Pancreas (tissue), 10 donors: ENCODE measurements at regions not wholly inside any gene's neighbourhood (a gene's known extent, or its start where the extent isn't known, plus 50 kb on each side); places are given as distances from the start of the nearest gene placed in this dataset.

Experiments used
- ATAC-seq, 4 donors: fragments of 200-7000 bp; cut with Tn5 transposase; one replicate each; pipeline versions ENCODE4 v1.8.0 to v1.9.1; 2020; ENCODE audit warnings: mild to moderate bottlenecking in 4 of 4, moderate library complexity in 4 of 4
- DNase-seq, 6 donors: peaks; one replicate each; pipeline ENCODE4 v3.0.0-alpha.2; 2020
- FAIRE-seq: peaks from 2 replicates; lab custom pipeline; 2012; peaks lifted over from hg19 to GRCh38; lab: Jason Lieb, UNC
- H3K27ac ChIP-seq, 4 donors: fragments of 200-600 bp; sonication (generic); 1 replicate in 3 of 4; 2 replicates in 1 of 4; pipeline versions ENCODE4 v1.5.0 to v1.8.0; 2020
- H3K27me3 ChIP-seq, 4 donors: fragments of 200-600 bp; one replicate each; pipeline ENCODE4 v1.8.0; 2021
- H3K36me3 ChIP-seq, 3 donors: fragments of 200-600 bp; sonication (generic) in 1 of 3; one replicate each; pipeline versions ENCODE4 v1.5.0 to v1.8.0; 2020 to 2021
- H3K4me1 ChIP-seq, 3 donors: fragments of 200-600 bp; one replicate each; pipeline ENCODE4 v1.8.0; 2021
- H3K4me3 ChIP-seq, 4 donors: fragments of 200-600 bp; sonication (generic) in 2 of 4; one replicate each; pipeline versions ENCODE4 v1.5.0 to v1.8.0; 2020 to 2021
- H3K9me3 ChIP-seq, 4 donors: fragments of 200-600 bp; one replicate each; pipeline ENCODE4 v1.8.0; 2021
- WGBS, 2 donors: extraction: QIAGEN DNeasy Blood & Tissue Kit; methylation state at CpG; one replicate each; pipeline ENCODE4 v1.1.7; 2013; 5-methylcytosine and 5-hydroxymethylcytosine counted together
- intact Hi-C, 3 donors: fragments of 100-400 bp; cut with DNase I; formaldehyde crosslinking; loops; one replicate each; pipeline versions ENCODE4 v1.11.1 to v1.14.2; 2022
- TF ChIP-seq, protein P1 (sequence below), 4 donors: fragments of 200-600 bp; sonication (generic) in 3 of 4; IDR thresholded peaks; one replicate each; pipeline versions ENCODE4 v1.5.0 to v1.8.0; 2021; ENCODE audit warnings: antibody characterized with exemption in 4 of 4
- donor health status: healthy with polysubstance abuse.
- donor health status: DM: no; HTN: no; CAD: no; lungs with moderate emphysema.
- donor health status: DM: no; HTN: no; CAD: no.
- donor health status: control.
- donor health status: control.
- donor health status: Bipolar disorder and iron deficiency.
- donor health status: DM: yes; HTN: yes; CAD: no.
- donor health status: DM: no; HTN: no; CAD: no.
- donor health status: DM: no; HTN: no; CAD: no.
- donor health status: DM: yes; HTN: yes; CAD: no.

DNA sequence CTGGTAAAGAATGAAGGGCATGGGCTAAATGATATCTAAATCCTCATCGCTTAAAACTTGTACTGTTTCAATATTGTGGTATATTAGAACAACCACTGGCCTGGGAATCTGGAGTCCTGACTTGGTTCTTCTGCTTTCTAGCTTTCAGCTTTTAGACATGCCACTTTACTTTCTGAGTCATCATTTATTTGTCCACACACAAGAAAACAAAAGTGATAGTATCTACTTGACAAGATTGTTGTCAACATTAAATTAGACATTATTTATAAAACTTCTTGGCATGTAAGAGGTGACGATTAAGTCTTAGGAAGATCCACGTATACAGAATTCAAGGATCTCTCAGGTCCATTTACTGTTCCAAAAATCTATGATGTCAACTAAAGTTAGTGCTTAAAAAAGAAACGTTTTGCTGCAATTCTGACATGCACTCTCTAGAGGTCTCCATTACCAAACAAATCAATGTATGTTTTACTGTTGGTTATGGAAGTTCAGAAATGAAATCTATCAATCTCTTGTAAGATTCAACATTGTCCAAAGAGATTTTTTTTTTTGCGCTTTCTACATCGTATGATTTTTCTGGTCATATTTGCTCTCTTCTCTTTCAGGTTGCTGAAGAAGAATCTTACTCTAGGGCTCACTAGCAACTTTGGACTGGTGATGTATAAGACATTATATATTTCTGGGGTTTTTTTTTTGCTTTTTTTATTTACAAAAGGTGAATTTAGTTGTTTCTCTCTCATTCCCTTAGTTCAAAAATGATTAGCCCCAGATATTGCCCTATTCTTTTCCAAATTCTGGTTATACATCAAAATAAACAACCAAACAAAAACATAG lies 53.6 kb upstream of the DYNC1I1 start:
- Histone ChIP-seq H3K4me1 (no peaks in the 10 kb centered on the region), H3K9me3 (no peaks in the 10 kb centered on the region), H3K27me3 (no peaks in the 10 kb centered on the region), H3K27ac (no peak overlapping the region), H3K36me3 (no peaks in the 10 kb centered on the region), H3K4me3 (no peak overlapping the region)
- 39 to 47% methylated on average over 6 of the region's 6 CpGs for WGBS, 2 donors
- intact Hi-C loops, result no loop called here
- FAIRE-seq (peak; percentile 53), DNase-seq (no peak), ATAC-seq (peak in 1 of 4 donors; percentile 22)
- TF ChIP-seq, protein P1, sequence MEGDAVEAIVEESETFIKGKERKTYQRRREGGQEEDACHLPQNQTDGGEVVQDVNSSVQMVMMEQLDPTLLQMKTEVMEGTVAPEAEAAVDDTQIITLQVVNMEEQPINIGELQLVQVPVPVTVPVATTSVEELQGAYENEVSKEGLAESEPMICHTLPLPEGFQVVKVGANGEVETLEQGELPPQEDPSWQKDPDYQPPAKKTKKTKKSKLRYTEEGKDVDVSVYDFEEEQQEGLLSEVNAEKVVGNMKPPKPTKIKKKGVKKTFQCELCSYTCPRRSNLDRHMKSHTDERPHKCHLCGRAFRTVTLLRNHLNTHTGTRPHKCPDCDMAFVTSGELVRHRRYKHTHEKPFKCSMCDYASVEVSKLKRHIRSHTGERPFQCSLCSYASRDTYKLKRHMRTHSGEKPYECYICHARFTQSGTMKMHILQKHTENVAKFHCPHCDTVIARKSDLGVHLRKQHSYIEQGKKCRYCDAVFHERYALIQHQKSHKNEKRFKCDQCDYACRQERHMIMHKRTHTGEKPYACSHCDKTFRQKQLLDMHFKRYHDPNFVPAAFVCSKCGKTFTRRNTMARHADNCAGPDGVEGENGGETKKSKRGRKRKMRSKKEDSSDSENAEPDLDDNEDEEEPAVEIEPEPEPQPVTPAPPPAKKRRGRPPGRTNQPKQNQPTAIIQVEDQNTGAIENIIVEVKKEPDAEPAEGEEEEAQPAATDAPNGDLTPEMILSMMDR (IDR thresholded peaks at IDR 0.05), result no peak

DNA sequence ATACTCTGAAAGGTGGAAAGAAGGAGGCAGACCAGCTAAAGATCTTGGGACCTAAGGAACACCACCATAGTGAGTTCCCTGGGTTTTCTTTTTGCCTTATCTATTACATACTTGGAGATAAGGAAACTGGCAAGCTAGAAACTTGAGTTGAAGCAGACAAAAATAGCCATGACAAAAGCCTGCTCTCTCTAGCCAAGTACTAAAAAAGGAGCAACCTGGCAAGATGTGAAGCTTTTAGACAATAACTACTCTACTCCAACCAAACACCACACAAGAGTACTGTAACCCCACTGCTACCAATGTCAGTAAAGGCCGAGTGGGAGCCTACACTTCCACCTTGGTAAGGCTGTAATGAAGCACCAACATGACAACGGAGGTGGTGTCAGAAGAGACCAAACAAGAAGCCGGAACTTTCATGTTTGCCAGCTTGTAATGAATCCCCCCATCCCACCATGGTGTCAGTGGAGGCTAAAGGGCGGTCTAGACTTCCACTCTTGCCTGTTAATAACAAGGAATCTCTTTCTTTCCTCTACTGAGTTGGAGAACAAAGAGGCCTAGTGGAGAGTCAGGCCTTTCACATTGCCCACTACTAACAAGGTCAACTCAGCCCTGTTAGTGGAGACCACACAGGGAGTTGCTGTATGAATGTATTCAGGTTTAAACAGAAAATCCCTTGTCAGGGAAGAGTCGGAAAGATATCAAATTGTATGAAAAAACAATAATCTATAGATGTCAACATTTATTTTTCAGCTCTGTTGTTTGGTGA lies 55.8 kb upstream of the DYNC1I1 start:
- H3K27ac ChIP-seq, result no peak overlapping the region
- H3K27me3 ChIP-seq, result no peaks in the 10 kb centered on the region
- no peaks in the 10 kb centered on the region for H3K36me3 ChIP-seq
- ATAC-seq, result no peak
- H3K4me3 ChIP-seq, result no peak overlapping the region
- TF ChIP-seq, protein P1 (IDR thresholded peaks at IDR 0.05), result no peak
- no peak for DNase-seq
- intact Hi-C loops, result no loop called here
- no peaks in the 10 kb centered on the region for H3K9me3 ChIP-seq
- no peaks in the 10 kb centered on the region for H3K4me1 ChIP-seq
- no peak for FAIRE-seq
- 78 to 87% methylated on average over 5 of the region's 5 CpGs for WGBS, 2 donors

DNA sequence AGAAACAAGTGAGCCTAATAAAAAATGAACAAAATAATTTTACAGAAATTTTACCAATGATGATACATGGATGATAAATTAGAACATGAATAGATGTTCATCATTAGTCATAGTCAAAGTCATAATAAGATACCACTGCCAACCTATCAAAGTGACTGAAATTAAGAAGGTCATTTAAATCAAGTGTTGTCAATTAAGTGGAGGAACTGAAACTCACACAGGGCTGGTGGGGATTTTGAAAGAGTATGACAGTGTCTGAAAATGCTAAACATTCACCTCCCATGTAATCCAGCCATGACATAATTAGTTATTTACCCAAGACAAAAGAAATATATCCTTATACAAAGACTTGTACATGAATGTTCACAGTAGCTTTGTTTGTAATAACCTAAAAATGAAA lies 57.1 kb upstream of the DYNC1I1 start:
- TF ChIP-seq, protein P1 (IDR thresholded peaks at IDR 0.05), result no peak
- no peak for FAIRE-seq
- ATAC-seq, result no peak
- no peak overlapping the region for H3K27ac ChIP-seq
- intact Hi-C loops, result no loop called here
- DNase-seq, result no peak
- no peaks in the 10 kb centered on the region for H3K9me3 ChIP-seq
- no peaks in the 10 kb centered on the region for H3K36me3 ChIP-seq
- H3K4me1 ChIP-seq, result no peaks in the 10 kb centered on the region
- no peaks in the 10 kb centered on the region for H3K27me3 ChIP-seq
- H3K4me3 ChIP-seq, result no peak overlapping the region

DNA sequence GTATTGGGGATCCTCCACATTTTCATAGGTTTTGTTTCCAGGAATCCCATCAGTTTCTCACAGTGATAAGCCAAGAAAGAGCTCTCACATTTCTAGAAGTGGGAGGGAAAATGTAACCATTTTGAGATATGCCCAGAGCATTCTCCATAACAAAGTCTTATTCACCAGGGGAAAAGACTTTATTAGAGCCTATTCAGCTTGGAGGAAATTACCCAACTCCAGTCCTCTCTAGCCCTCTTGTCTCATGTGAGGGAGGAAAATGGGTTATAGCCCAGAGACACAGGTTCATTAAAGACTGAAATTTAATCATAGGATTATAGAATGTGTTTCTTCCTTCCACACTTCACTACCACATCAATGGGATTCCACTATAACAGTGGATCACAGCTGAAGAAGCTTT lies 61.6 kb upstream of the DYNC1I1 start:
- no peak for ATAC-seq
- no peak for DNase-seq
- Histone ChIP-seq H3K4me3 (no peak overlapping the region), H3K27ac (no peak overlapping the region), H3K36me3 (no peaks in the 10 kb centered on the region), H3K4me1 (no peaks in the 10 kb centered on the region), H3K9me3 (no peaks in the 10 kb centered on the region), H3K27me3 (no peaks in the 10 kb centered on the region)
- TF ChIP-seq, protein P1 (IDR thresholded peaks at IDR 0.05), result no peak
- no peak for FAIRE-seq
- intact Hi-C loops, result no loop called here

DNA sequence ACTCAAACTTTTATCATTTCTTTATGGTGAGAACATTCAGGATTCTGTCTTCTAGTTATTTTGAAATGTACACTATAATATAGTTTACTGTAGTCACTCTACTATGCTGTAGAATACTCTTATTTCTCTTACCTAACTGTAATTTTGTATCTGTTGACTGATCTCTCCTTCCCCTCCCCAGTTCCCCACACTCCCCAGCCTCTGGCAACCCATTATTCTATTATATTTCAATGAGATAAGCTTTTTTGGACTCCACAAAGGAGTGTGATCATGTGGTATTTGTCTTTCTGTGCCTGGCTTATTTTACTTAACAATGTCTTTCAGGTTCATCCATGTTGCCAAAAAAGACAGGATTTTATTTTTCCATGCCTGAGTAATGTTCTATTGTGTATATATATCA lies 71.4 kb upstream of the DYNC1I1 start:
- no peak for FAIRE-seq
- Histone ChIP-seq H3K4me3 (no peak overlapping the region), H3K27me3 (peaks cover 0 to 12% (median 0%) of the 10 kb centered on the region in 4 donors), H3K9me3 (no peaks in the 10 kb centered on the region), H3K36me3 (no peaks in the 10 kb centered on the region), H3K4me1 (no peaks in the 10 kb centered on the region), H3K27ac (no peak overlapping the region)
- TF ChIP-seq, protein P1 (IDR thresholded peaks at IDR 0.05), result no peak
- no peak for DNase-seq
- intact Hi-C loops, result no loop called here
- no peak for ATAC-seq
